ENCODE measurements at regions not wholly inside any gene's neighbourhood (a gene's known extent, or its start where the extent isn't known, plus 50 kb on each side); places are given as distances from the start of the nearest gene placed in this dataset.

DNA sequence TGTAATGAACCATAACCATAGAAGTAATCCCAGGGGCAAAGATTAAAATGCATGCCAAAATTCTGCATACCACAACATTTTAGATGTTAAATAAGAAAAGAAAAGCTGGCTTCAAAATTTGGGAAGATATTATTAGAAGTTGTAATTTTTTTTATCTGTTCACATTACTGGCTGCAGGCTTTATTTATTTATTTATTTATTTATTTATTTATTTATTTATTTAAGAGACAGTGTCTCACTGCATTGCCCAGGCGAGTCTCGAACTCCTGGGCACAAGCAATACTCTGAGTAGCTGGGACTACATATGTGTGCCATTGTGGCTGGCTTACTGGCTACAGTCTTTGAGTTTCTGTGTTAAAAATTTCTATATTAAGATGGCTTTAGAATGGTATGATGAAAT is 66.5 kb upstream of the PNPT1 start (continued):
- TF ChIP-seq, protein P1, sequence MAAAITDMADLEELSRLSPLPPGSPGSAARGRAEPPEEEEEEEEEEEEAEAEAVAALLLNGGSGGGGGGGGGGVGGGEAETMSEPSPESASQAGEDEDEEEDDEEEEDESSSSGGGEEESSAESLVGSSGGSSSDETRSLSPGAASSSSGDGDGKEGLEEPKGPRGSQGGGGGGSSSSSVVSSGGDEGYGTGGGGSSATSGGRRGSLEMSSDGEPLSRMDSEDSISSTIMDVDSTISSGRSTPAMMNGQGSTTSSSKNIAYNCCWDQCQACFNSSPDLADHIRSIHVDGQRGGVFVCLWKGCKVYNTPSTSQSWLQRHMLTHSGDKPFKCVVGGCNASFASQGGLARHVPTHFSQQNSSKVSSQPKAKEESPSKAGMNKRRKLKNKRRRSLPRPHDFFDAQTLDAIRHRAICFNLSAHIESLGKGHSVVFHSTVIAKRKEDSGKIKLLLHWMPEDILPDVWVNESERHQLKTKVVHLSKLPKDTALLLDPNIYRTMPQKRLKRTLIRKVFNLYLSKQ (tag by site-specific recombination; IDR thresholded peaks at IDR 0.05; ENCODE audit: borderline replicate concordance): 0 out of 2 replicates have a peak, but pooled peaks have one; percentile 16
- TF ChIP-seq SP3 (tag by site-specific recombination; IDR thresholded peaks at IDR 0.05) (no peak), ZFP37 (tag by site-specific recombination; IDR thresholded peaks at IDR 0.05) (no peak), ZNF394 (tag by site-specific recombination; IDR thresholded peaks at IDR 0.05; ENCODE audit: borderline replicate concordance) (peak; percentile 75; the same call in 1 of the 2 replicates), ZNF433 (tag by site-specific recombination; IDR thresholded peaks at IDR 0.05; ENCODE audit: low read depth) (0 out of 2 replicates have a peak, but pooled peaks have one; percentile 20)
- TF ChIP-seq, protein P2, sequence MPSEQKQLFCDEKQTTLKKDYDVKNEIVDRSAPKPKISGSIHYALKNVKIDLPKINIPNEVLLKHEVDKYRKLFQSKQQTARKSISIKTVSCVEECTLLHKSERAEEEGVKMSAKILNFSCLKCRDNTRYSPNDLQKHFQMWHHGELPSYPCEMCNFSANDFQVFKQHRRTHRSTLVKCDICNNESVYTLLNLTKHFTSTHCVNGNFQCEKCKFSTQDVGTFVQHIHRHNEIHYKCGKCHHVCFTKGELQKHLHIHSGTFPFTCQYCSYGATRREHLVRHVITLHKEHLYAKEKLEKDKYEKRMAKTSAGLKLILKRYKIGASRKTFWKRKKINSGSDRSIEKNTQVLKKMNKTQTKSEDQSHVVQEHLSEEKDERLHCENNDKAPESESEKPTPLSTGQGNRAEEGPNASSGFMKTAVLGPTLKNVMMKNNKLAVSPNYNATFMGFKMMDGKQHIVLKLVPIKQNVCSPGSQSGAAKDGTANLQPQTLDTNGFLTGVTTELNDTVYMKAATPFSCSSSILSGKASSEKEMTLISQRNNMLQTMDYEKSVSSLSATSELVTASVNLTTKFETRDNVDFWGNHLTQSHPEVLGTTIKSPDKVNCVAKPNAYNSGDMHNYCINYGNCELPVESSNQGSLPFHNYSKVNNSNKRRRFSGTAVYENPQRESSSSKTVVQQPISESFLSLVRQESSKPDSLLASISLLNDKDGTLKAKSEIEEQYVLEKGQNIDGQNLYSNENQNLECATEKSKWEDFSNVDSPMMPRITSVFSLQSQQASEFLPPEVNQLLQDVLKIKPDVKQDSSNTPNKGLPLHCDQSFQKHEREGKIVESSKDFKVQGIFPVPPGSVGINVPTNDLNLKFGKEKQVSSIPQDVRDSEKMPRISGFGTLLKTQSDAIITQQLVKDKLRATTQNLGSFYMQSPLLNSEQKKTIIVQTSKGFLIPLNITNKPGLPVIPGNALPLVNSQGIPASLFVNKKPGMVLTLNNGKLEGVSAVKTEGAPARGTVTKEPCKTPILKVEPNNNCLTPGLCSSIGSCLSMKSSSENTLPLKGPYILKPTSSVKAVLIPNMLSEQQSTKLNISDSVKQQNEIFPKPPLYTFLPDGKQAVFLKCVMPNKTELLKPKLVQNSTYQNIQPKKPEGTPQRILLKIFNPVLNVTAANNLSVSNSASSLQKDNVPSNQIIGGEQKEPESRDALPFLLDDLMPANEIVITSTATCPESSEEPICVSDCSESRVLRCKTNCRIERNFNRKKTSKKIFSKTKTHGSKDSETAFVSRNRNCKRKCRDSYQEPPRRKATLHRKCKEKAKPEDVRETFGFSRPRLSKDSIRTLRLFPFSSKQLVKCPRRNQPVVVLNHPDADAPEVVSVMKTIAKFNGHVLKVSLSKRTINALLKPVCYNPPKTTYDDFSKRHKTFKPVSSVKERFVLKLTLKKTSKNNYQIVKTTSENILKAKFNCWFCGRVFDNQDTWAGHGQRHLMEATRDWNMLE (tag by site-specific recombination; conservative IDR thresholded peaks at IDR 0.05; ENCODE audit: low read depth): peak; percentile 71

DNA sequence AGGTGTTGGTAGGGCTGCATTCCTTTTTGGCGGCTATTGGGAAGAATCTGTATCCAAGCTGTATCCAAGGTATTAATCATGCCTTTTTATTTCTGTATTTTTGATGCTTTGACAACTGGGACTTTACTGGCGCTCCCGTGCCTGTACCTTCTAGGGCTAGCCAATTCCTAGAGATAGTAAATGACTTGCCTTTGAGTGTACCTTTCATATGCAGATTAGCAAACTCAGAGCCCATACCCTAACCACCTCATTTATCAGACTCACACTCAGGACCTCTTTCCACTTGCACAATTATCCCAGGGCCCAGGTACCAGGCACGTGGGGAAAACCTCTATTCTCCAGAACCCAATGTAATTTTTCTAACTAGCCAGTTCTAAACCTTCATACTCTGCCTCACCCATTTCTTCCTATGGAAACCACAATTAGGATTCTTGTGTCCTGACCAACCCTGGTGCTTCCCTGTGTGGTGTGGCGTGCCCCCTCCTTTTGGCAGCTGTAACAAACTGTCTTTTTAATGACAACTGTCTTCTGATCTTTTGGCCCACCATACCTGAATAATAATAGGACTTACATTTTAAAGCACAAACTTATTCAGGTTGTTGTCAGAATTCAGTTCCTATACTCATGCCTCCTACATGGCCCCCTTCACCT is 65.8 kb upstream of the PNPT1 start:
- no peaks in the 10 kb centered on the region for H3K4me1 ChIP-seq (ENCODE audit: control insufficient read depth, insufficient read depth, low read length)
- no peaks in the 10 kb centered on the region for H3K36me3 ChIP-seq (ENCODE audit: control insufficient read depth in 2 of 2, insufficient read depth in 1 of 2, low read length in 2 of 2)
- TF ChIP-seq ZNF626 (tag by site-specific recombination; IDR thresholded peaks at IDR 0.05): no peak
- no peak for TF ChIP-seq ZFP69B (tag by site-specific recombination; IDR thresholded peaks at IDR 0.05)
- no peak for TF ChIP-seq ZNF133 (tag by site-specific recombination; IDR thresholded peaks at IDR 0.05)
- TF ChIP-seq ZNF394 (tag by site-specific recombination; IDR thresholded peaks at IDR 0.05; ENCODE audit: borderline replicate concordance): no peak
- no peak for TF ChIP-seq ZNF707 (tag by site-specific recombination; IDR thresholded peaks at IDR 0.05)
- TF ChIP-seq, protein P3, sequence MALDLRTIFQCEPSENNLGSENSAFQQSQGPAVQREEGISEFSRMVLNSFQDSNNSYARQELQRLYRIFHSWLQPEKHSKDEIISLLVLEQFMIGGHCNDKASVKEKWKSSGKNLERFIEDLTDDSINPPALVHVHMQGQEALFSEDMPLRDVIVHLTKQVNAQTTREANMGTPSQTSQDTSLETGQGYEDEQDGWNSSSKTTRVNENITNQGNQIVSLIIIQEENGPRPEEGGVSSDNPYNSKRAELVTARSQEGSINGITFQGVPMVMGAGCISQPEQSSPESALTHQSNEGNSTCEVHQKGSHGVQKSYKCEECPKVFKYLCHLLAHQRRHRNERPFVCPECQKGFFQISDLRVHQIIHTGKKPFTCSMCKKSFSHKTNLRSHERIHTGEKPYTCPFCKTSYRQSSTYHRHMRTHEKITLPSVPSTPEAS (tag by site-specific recombination; IDR thresholded peaks at IDR 0.05): no peak
- H3K4me3 ChIP-seq (ENCODE audit: low read depth, low read length): no peak overlapping the region
- ChIA-PET CTCF (interaction anchor here (0.6 kb wide), 1 partner anchor 41 kb away, joined by 3 read pairs; no protein-coding TSS in a partner anchor), POLR2A (no interaction called here)
- H3K9me3 ChIP-seq (ENCODE audit: control insufficient read depth, insufficient read depth, low read depth, low read length): no peaks in the 10 kb centered on the region
- H3K27ac ChIP-seq (ENCODE audit: extremely low read depth, low read depth, low read length): no peak overlapping the region

DNA sequence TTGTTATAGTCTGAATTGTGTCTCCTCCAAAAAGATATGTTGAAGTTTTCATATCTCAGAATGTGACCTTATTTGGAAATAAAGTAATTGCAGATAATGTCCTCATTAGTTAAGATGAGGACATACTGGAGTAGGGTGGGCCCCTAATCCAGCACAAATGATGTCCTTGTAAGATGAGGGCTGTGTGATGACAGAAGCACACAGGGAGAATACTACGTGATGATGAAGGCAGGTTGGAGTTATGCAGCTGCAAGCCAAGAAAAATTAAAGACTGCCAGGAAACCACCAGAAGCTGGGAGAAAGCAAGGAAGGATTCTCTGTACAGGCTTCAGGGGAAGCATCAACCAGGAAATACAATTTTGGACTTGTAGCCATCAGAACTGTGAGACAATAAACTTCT is 58.3 kb upstream of the PNPT1 start:
- TF ChIP-seq TRIM28 (IDR thresholded peaks at IDR 0.05; ENCODE audit: borderline replicate concordance, low read length) (no peak), ZNF792 (tag by site-specific recombination; IDR thresholded peaks at IDR 0.05) (no peak), ZNF768 (tag by site-specific recombination; IDR thresholded peaks at IDR 0.05) (no peak), ZBTB17 (tag by site-specific recombination; IDR thresholded peaks at IDR 0.05) (no peak), GFI1B (tag by site-specific recombination; IDR thresholded peaks at IDR 0.05) (no peak), ZNF777 (tag by site-specific recombination; IDR thresholded peaks at IDR 0.05; ENCODE audit: borderline replicate concordance) (no peak), ZNF24 (tag by site-specific recombination; IDR thresholded peaks at IDR 0.05) (no peak), SP7 (tag by site-specific recombination; IDR thresholded peaks at IDR 0.05) (no peak)
- Histone ChIP-seq H3K9me3 (ENCODE audit: control insufficient read depth, insufficient read depth, low read depth, low read length) (no peaks in the 10 kb centered on the region), H3K4me3 (ENCODE audit: low read depth, low read length) (no peak overlapping the region), H3K27ac (ENCODE audit: extremely low read depth, low read depth, low read length) (no peak overlapping the region), H3K36me3 (ENCODE audit: control insufficient read depth in 2 of 2, insufficient read depth in 1 of 2, low read length in 2 of 2) (no peaks in the 10 kb centered on the region), H3K4me1 (ENCODE audit: control insufficient read depth, insufficient read depth, low read length) (no peaks in the 10 kb centered on the region)
- ChIA-PET POLR2A (no interaction called here), CTCF (interaction anchor here (1.8 kb wide), 1 partner anchor 20 kb away, joined by 7 read pairs; no protein-coding TSS in a partner anchor)

All from HEK293 (cell line).